H9 (cell line): ENCODE measurements at regions not wholly inside any gene's neighbourhood (a gene's known extent, or its start where the extent isn't known, plus 50 kb on each side); places are given as distances from the start of the nearest gene placed in this dataset.

Experiments
- DNase-seq: peaks from one replicate; pipeline ENCODE4 v3.0.0-alpha.2; 2017
- H2AFZ ChIP-seq: one replicate; pipeline ENCODE4 v1.6.1; 2013; ENCODE audit warnings: mild to moderate bottlenecking, low read length, control low read depth, moderate library complexity
- H2AK5ac ChIP-seq: 2 replicates; pipeline ENCODE4 v1.6.1; 2013; ENCODE audit warnings: low read length, control low read depth, mixed read lengths; ENCODE audit not compliant: insufficient read length
- H2BK120ac ChIP-seq: one replicate; pipeline ENCODE4 v1.6.1; 2013; ENCODE audit warnings: low read depth, mild to moderate bottlenecking, low read length, control low read depth, inconsistent platforms; ENCODE audit not compliant: poor library complexity, severe bottlenecking
- H2BK12ac ChIP-seq: 2 replicates; pipeline ENCODE4 v1.6.1; 2013; ENCODE audit warnings: low read length, control low read depth, mixed read lengths, low read depth; ENCODE audit not compliant: insufficient read length
- H2BK15ac ChIP-seq: 2 replicates; pipeline ENCODE4 v1.6.1; 2013; ENCODE audit warnings: low read depth, low read length, control low read depth
- H2BK20ac ChIP-seq: one replicate; pipeline ENCODE4 v1.6.1; 2013; ENCODE audit warnings: low read depth, mild to moderate bottlenecking, low read length, control low read depth, inconsistent platforms; ENCODE audit not compliant: poor library complexity, severe bottlenecking
- H2BK5ac ChIP-seq: 2 replicates; pipeline ENCODE4 v1.6.1; 2013; ENCODE audit warnings: low read length, control low read depth, mixed read lengths; ENCODE audit not compliant: insufficient read length
- H3K14ac ChIP-seq: 2 replicates; pipeline ENCODE4 v1.6.1; 2013; ENCODE audit warnings: low read length, control low read depth; ENCODE audit not compliant: insufficient read depth
- H3K18ac ChIP-seq: 2 replicates; pipeline ENCODE4 v1.6.1; 2013; ENCODE audit warnings: low read depth, mild to moderate bottlenecking, mixed read lengths, low read length, control low read depth; ENCODE audit not compliant: insufficient read length
- H3K23ac ChIP-seq: 2 replicates; pipeline ENCODE4 v1.6.1; 2013; ENCODE audit warnings: low read length, control low read depth, mixed read lengths, low read depth; ENCODE audit not compliant: insufficient read length
- H3K23me2 ChIP-seq: 2 replicates; pipeline ENCODE4 v1.6.1; 2013; ENCODE audit warnings: low read depth, mild to moderate bottlenecking, mixed read lengths, low read length, control low read depth; ENCODE audit not compliant: insufficient read length, poor library complexity, severe bottlenecking
- H3K27ac ChIP-seq: 2 replicates; pipeline ENCODE4 v1.5.1; 2013; ENCODE audit warnings: low read length, control low read depth, mixed read lengths, low read depth; ENCODE audit not compliant: insufficient read length
- H3K27me3 ChIP-seq: 2 replicates; pipeline ENCODE4 v1.6.1; 2013; ENCODE audit warnings: low read length, control low read depth, inconsistent platforms; ENCODE audit not compliant: insufficient read depth
- H3K4ac ChIP-seq: 2 replicates; pipeline ENCODE4 v1.6.1; 2013; ENCODE audit warnings: low read depth, mild to moderate bottlenecking, control low read depth, inconsistent platforms, low read length, moderate library complexity
- H3K4me1 ChIP-seq: 2 replicates; pipeline ENCODE4 v1.6.1; 2013; ENCODE audit warnings: low read length, control low read depth, inconsistent platforms; ENCODE audit not compliant: insufficient read depth
- H3K4me2 ChIP-seq: 2 replicates; pipeline ENCODE4 v1.6.1; 2013; ENCODE audit warnings: low read length, control low read depth, mixed read lengths; ENCODE audit not compliant: insufficient read length, insufficient read depth
- H3K56ac ChIP-seq: 2 replicates; pipeline ENCODE4 v1.6.1; 2013; ENCODE audit warnings: low read depth, mild to moderate bottlenecking, mixed read lengths, low read length, control low read depth; ENCODE audit not compliant: insufficient read length
- H3K79me1 ChIP-seq: 2 replicates; pipeline ENCODE4 v1.6.1; 2013; ENCODE audit warnings: low read depth, mild to moderate bottlenecking, moderate library complexity, low read length, control low read depth, inconsistent platforms; ENCODE audit not compliant: insufficient read depth, poor library complexity, severe bottlenecking
- H3K79me2 ChIP-seq: 2 replicates; pipeline ENCODE4 v1.6.1; 2013; ENCODE audit warnings: low read length, control low read depth, inconsistent platforms; ENCODE audit not compliant: insufficient read depth
- H3K9ac ChIP-seq: 2 replicates; pipeline ENCODE4 v1.6.1; 2013; ENCODE audit warnings: low read length, control low read depth, mixed read lengths; ENCODE audit not compliant: insufficient read length; ENCODE audit errors: extremely low read depth
- H3K9me3 ChIP-seq: one replicate; pipeline ENCODE4 v1.6.1; 2013; ENCODE audit warnings: low read depth, low read length, inconsistent platforms; ENCODE audit not compliant: control insufficient read depth
- H3T11ph ChIP-seq: one replicate; pipeline ENCODE4 v1.6.1; 2013; ENCODE audit warnings: mild to moderate bottlenecking, low read length, control low read depth, inconsistent platforms
- H4K20me1 ChIP-seq: one replicate; pipeline ENCODE4 v1.6.1; 2013; ENCODE audit not compliant: control insufficient read depth, insufficient read length, insufficient read depth
- H4K5ac ChIP-seq: 2 replicates; pipeline ENCODE4 v1.6.1; 2013; ENCODE audit warnings: low read depth, mild to moderate bottlenecking, mixed read lengths, low read length, control low read depth; ENCODE audit not compliant: insufficient read length
- H4K8ac ChIP-seq: replicated peaks from 2 replicates; pipeline ENCODE4 v1.6.1; 2013; ENCODE audit warnings: low read length, control low read depth, mixed read lengths, low read depth; ENCODE audit not compliant: insufficient read length
- H4K91ac ChIP-seq: 2 replicates; pipeline ENCODE4 v1.6.1; 2013; ENCODE audit warnings: low read depth, mild to moderate bottlenecking, moderate library complexity, mixed read lengths, low read length, control low read depth; ENCODE audit not compliant: insufficient read length
- H3K27ac Mint-ChIP-seq, 3 experiments: 2 replicates in 2 of 3; 3 replicates in 1 of 3; pipeline ENCODE4 v1.8.0; 2020 to 2021; ENCODE audit warnings: mixed read lengths in 3 of 3, mild to moderate bottlenecking in 1 of 3, moderate library complexity in 1 of 3
- H3K27me3 Mint-ChIP-seq: 2 replicates; pipeline ENCODE4 v1.8.0; 2021; ENCODE audit warnings: low read depth, mild to moderate bottlenecking, moderate library complexity, mixed read lengths
- H3K36me3 Mint-ChIP-seq, 3 experiments: 2 replicates in 2 of 3; 3 replicates in 1 of 3; pipeline ENCODE4 v1.8.0; 2020 to 2021; ENCODE audit warnings: low read depth in 3 of 3, mixed read lengths in 3 of 3; ENCODE audit not compliant: insufficient read depth in 1 of 3
- H3K4me1 Mint-ChIP-seq, 2 experiments: 2 replicates each; pipeline ENCODE4 v1.8.0; 2020; ENCODE audit warnings: mixed read lengths in 2 of 2
- H3K4me3 Mint-ChIP-seq, 2 experiments: 2 replicates in 1 of 2; 3 replicates in 1 of 2; pipeline ENCODE4 v1.8.0; 2020 to 2021; ENCODE audit warnings: mild to moderate bottlenecking in 2 of 2, mixed read lengths in 2 of 2, moderate library complexity in 1 of 2
- H3K9me3 Mint-ChIP-seq, 2 experiments: 2 replicates in 1 of 2; 3 replicates in 1 of 2; pipeline ENCODE4 v1.8.0; 2020; ENCODE audit warnings: mild to moderate bottlenecking in 2 of 2, mixed read lengths in 2 of 2, moderate library complexity in 1 of 2
- WGBS: extraction: QIAGEN DNeasy Blood & Tissue Kit; methylation state at CpG from one replicate; pipeline ENCODE4 v1.1.7; 2013; ENCODE audit warnings: missing lambda C conversion rate, low lambda C conversion rate, mixed read lengths; ENCODE audit not compliant: insufficient read length; ENCODE audit errors: extremely low coverage; 5-methylcytosine and 5-hydroxymethylcytosine counted together
- TF ChIP-seq, protein P1 (sequence below): fragments of 200-600 bp; sonication (generic); conservative IDR thresholded peaks from 3 replicates; pipeline ENCODE4 v1.8.0; 2021; ENCODE audit warnings: antibody characterized with exemption, mild to moderate bottlenecking

DNA sequence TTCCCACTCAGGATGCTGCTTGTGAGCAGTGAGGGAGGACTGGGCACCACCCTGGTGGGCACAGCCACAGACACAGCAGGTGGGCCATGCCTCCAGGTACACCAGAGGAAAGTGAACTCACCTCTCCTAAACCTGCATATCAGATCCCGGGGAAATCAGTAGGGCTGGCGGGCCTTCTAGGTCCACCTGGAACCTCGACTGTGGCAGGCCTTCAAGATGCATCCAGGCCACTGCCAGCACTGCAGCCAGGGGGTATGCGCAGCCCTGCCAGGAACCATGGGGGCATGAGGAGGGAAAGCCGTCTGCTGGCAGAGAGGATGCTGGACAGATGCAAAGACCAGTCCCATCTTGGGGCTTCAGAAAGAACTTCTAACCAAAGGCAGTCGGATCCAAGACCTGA, 270.6 kb upstream of the IRX4 start:
- Histone ChIP-seq H2BK120ac (no peak overlapping the region), H2AK5ac (no peak overlapping the region), H4K91ac (no peak overlapping the region), H3K23me2 (no peaks in the 10 kb centered on the region), H2BK15ac (no peak overlapping the region), H4K5ac (no peak overlapping the region), H3K27me3 (no peaks in the 10 kb centered on the region), H3K79me1 (no peaks in the 10 kb centered on the region), H3K4ac (no peak overlapping the region), H3K27ac (no peak overlapping the region), H2BK5ac (no peak overlapping the region), H2BK12ac (no peak overlapping the region), H3K4me1 (no peaks in the 10 kb centered on the region; the same call in 1 of the 2 replicates), H4K8ac (no peak overlapping the region), H3K9me3 (no peaks in the 10 kb centered on the region), H3K18ac (no peak overlapping the region), H3K9ac (no peak overlapping the region), H3K4me2 (no peak overlapping the region), H3K23ac (no peak overlapping the region), H4K20me1 (no peaks in the 10 kb centered on the region), H3K79me2 (no peaks in the 10 kb centered on the region), H2AFZ (no peak overlapping the region), H2BK20ac (no peak overlapping the region), H3K56ac (no peak overlapping the region), H3K14ac (no peak overlapping the region; the same call in 1 of the 2 replicates), H3T11ph (no peak overlapping the region)
- Mint-ChIP-seq H3K4me3 (no peak overlapping the region), H3K27me3 (peaks cover 20% of the 10 kb centered on the region), H3K9me3 (no peaks in the 10 kb centered on the region), H3K4me1 (peaks cover 9 to 17% of the 10 kb centered on the region in 2 experiments), H3K27ac (no peak overlapping the region), H3K36me3 (no peaks in the 10 kb centered on the region)
- no CpG with 5 or more reads among the region's 6 CpGs for WGBS
- DNase-seq: no peak
- TF ChIP-seq, protein P1, sequence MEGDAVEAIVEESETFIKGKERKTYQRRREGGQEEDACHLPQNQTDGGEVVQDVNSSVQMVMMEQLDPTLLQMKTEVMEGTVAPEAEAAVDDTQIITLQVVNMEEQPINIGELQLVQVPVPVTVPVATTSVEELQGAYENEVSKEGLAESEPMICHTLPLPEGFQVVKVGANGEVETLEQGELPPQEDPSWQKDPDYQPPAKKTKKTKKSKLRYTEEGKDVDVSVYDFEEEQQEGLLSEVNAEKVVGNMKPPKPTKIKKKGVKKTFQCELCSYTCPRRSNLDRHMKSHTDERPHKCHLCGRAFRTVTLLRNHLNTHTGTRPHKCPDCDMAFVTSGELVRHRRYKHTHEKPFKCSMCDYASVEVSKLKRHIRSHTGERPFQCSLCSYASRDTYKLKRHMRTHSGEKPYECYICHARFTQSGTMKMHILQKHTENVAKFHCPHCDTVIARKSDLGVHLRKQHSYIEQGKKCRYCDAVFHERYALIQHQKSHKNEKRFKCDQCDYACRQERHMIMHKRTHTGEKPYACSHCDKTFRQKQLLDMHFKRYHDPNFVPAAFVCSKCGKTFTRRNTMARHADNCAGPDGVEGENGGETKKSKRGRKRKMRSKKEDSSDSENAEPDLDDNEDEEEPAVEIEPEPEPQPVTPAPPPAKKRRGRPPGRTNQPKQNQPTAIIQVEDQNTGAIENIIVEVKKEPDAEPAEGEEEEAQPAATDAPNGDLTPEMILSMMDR: no peak
